Hepatocyte (in vitro differentiated cells): ENCODE measurements at regions not wholly inside any gene's neighbourhood (a gene's known extent, or its start where the extent isn't known, plus 50 kb on each side); places are given as distances from the start of the nearest gene placed in this dataset.

ENCODE experiments used
- EZH2 ChIP-seq: fragments of 200-600 bp; sonication (generic); IDR thresholded peaks from 2 replicates; pipeline ENCODE4 v1.6.1; 2016; ENCODE audit warnings: antibody characterized with exemption, mild to moderate bottlenecking, borderline replicate concordance
- TF ChIP-seq, protein P1 (sequence below): fragments of 200-600 bp; sonication (generic); IDR thresholded peaks from 2 replicates; pipeline ENCODE4 v1.5.1; 2016; ENCODE audit warnings: antibody characterized with exemption, mild to moderate bottlenecking; ENCODE audit not compliant: poor library complexity

- TF ChIP-seq EZH2, result no peak
- TF ChIP-seq, protein P1, sequence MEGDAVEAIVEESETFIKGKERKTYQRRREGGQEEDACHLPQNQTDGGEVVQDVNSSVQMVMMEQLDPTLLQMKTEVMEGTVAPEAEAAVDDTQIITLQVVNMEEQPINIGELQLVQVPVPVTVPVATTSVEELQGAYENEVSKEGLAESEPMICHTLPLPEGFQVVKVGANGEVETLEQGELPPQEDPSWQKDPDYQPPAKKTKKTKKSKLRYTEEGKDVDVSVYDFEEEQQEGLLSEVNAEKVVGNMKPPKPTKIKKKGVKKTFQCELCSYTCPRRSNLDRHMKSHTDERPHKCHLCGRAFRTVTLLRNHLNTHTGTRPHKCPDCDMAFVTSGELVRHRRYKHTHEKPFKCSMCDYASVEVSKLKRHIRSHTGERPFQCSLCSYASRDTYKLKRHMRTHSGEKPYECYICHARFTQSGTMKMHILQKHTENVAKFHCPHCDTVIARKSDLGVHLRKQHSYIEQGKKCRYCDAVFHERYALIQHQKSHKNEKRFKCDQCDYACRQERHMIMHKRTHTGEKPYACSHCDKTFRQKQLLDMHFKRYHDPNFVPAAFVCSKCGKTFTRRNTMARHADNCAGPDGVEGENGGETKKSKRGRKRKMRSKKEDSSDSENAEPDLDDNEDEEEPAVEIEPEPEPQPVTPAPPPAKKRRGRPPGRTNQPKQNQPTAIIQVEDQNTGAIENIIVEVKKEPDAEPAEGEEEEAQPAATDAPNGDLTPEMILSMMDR, result no peak
Observed at GRCh38 chr11:43214471-43214870, 97.3 kb upstream of the API5 start.
